IMR-90 (cell line): ENCODE measurements at regions not wholly inside any gene's neighbourhood (a gene's known extent, or its start where the extent isn't known, plus 50 kb on each side); places are given as distances from the start of the nearest gene placed in this dataset.

Experiments
- ATAC-seq: fragments of 200-7000 bp; cut with Tn5 transposase; 2 replicates; pipeline ENCODE4 v1.9.1; 2020; ENCODE audit warnings: low read depth, mild to moderate bottlenecking, moderate library complexity
- BruUV-seq: library from RNA; stranded (reverse); fragments of 400-500 nt; replicated peaks from 2 replicates; lab custom pipeline; 2021; lab: Mats Ljungman, UMichigan
- CTCF ChIA-PET: fragments of 300-600 bp; formaldehyde crosslinking; extraction: SDS; loops from one replicate; lab custom pipeline; 2021; ENCODE audit warnings: antibody characterized with exemption; lab: Yijun Ruan, JAX
- POLR2A ChIA-PET: fragments of 300-600 bp; sonication (Branson Sonifier 250); formaldehyde crosslinking; loops from one replicate; lab custom pipeline; 2022; ENCODE audit warnings: antibody characterized with exemption; ENCODE audit not compliant: unreplicated experiment; lab: Charles Lee
- DNase-seq: peaks from one replicate; pipeline ENCODE4 v3.0.0; 2013
- H2AFZ ChIP-seq: replicated peaks from 2 replicates; pipeline ENCODE3; 2013; ENCODE audit warnings: low read length, mild to moderate bottlenecking; ENCODE audit not compliant: poor library complexity
- H2AK5ac ChIP-seq: 2 replicates; pipeline ENCODE4 v1.6.1; 2013; ENCODE audit warnings: low read depth, low read length, inconsistent platforms
- H2AK9ac ChIP-seq: replicated peaks from 2 replicates; pipeline ENCODE3; 2013; ENCODE audit warnings: mild to moderate bottlenecking, low read depth, low read length, moderate library complexity; ENCODE audit not compliant: poor library complexity
- H2BK120ac ChIP-seq: 2 replicates; pipeline ENCODE4 v1.6.1; 2013; ENCODE audit warnings: low read depth, low read length, inconsistent platforms
- H2BK15ac ChIP-seq: 3 replicates; pipeline ENCODE4 v1.6.1; 2013; ENCODE audit warnings: low read depth, low read length, inconsistent platforms
- H2BK20ac ChIP-seq: 2 replicates; pipeline ENCODE4 v1.6.1; 2013; ENCODE audit warnings: low read depth, mild to moderate bottlenecking, inconsistent platforms, low read length, moderate library complexity
- H2BK5ac ChIP-seq: 2 replicates; pipeline ENCODE4 v1.6.1; 2013; ENCODE audit warnings: mild to moderate bottlenecking, low read depth, low read length, inconsistent platforms; ENCODE audit not compliant: poor library complexity, severe bottlenecking
- H3K14ac ChIP-seq: replicated peaks from 2 replicates; pipeline ENCODE4 v1.6.1; 2013; ENCODE audit warnings: low read depth, low read length, inconsistent platforms
- H3K18ac ChIP-seq: 2 replicates; pipeline ENCODE4 v1.6.1; 2013; ENCODE audit warnings: low read depth, low read length, control low read depth
- H3K23ac ChIP-seq: 2 replicates; pipeline ENCODE4 v1.6.1; 2013; ENCODE audit warnings: low read depth, low read length, inconsistent platforms
- H3K27ac ChIP-seq: 2 replicates; pipeline ENCODE4 v1.5.1; 2013; ENCODE audit warnings: mild to moderate bottlenecking, control low read depth, low read length; ENCODE audit not compliant: insufficient read depth
- H3K27me3 ChIP-seq: 2 replicates; pipeline ENCODE4 v1.6.1; 2013; ENCODE audit warnings: low read length; ENCODE audit not compliant: control insufficient read depth, insufficient read depth
- H3K36me3 ChIP-seq: 2 replicates; pipeline ENCODE4 v1.6.1; 2013; ENCODE audit warnings: low read length, mixed read lengths; ENCODE audit not compliant: control insufficient read depth, insufficient read depth
- H3K4ac ChIP-seq: 2 replicates; pipeline ENCODE4 v1.6.1; 2013; ENCODE audit warnings: low read depth, low read length, inconsistent platforms
- H3K4me1 ChIP-seq: 2 replicates; pipeline ENCODE4 v1.6.1; 2013; ENCODE audit warnings: low read length, mixed read lengths; ENCODE audit not compliant: control insufficient read depth, insufficient read depth
- H3K4me2 ChIP-seq: 2 replicates; pipeline ENCODE4 v1.6.1; 2013; ENCODE audit warnings: low read depth, mild to moderate bottlenecking, control low read depth, low read length, moderate library complexity
- H3K4me3 ChIP-seq: 2 replicates; pipeline ENCODE4 v1.5.1; 2013; ENCODE audit warnings: low read depth, mild to moderate bottlenecking, control low read depth, low read length, moderate library complexity; ENCODE audit not compliant: insufficient read depth
- H3K56ac ChIP-seq: 2 replicates; pipeline ENCODE4 v1.6.1; 2013; ENCODE audit warnings: low read length, inconsistent platforms; ENCODE audit not compliant: insufficient read depth; ENCODE audit errors: extremely low read depth
- H3K79me1 ChIP-seq, 2 experiments: 2 replicates each; pipeline ENCODE4 v1.6.1; 2013; ENCODE audit warnings: low read length in 2 of 2, inconsistent platforms in 1 of 2, low read depth in 1 of 2
- H3K9ac ChIP-seq: 2 replicates; pipeline ENCODE4 v1.6.1; 2013; ENCODE audit warnings: low read depth, low read length, control low read depth
- H3K9me1 ChIP-seq: 2 replicates; pipeline ENCODE4 v1.6.1; 2013; ENCODE audit warnings: low read length, inconsistent platforms; ENCODE audit not compliant: insufficient read depth
- H3K9me3 ChIP-seq: 2 replicates; pipeline ENCODE4 v1.6.1; 2013; ENCODE audit warnings: low read length; ENCODE audit not compliant: control insufficient read depth, insufficient read depth
- H4K20me1 ChIP-seq: 2 replicates; pipeline ENCODE4 v1.6.1; 2013; ENCODE audit warnings: low read length, inconsistent platforms; ENCODE audit not compliant: insufficient read depth
- H4K5ac ChIP-seq: 2 replicates; pipeline ENCODE4 v1.6.1; 2013; ENCODE audit warnings: mild to moderate bottlenecking, low read depth, low read length, control low read depth
- H4K8ac ChIP-seq, 2 experiments: 2 replicates each; pipeline ENCODE4 v1.6.1; 2013; ENCODE audit warnings: low read depth in 2 of 2, low read length in 2 of 2, control low read depth in 1 of 2, inconsistent platforms in 1 of 2
- H4K91ac ChIP-seq: 2 replicates; pipeline ENCODE4 v1.6.1; 2013; ENCODE audit warnings: low read depth, low read length, inconsistent platforms; ENCODE audit not compliant: insufficient read depth
- BHLHE40 ChIP-seq: fragments of 150-350 bp; IDR thresholded peaks from 2 replicates; pipeline ENCODE4 v1.6.1; 2016; ENCODE audit warnings: mild to moderate bottlenecking, low read depth, low read length
- CHD1 ChIP-seq: IDR thresholded peaks from 2 replicates; pipeline ENCODE4 v1.6.1; 2012; ENCODE audit warnings: low read depth, low read length, improper control_type of control experiment
- FOS ChIP-seq: fragments of 150-350 bp; IDR thresholded peaks from 2 replicates; pipeline ENCODE4 v1.6.1; 2016; ENCODE audit warnings: low read depth, low read length
- MAFK ChIP-seq: IDR thresholded peaks from 2 replicates; pipeline ENCODE4 v1.6.1; 2012; ENCODE audit warnings: low read depth, low read length, improper control_type of control experiment
- MAZ ChIP-seq: IDR thresholded peaks from 2 replicates; pipeline ENCODE4 v1.6.1; 2012; ENCODE audit warnings: low read depth, mild to moderate bottlenecking, low read length, improper control_type of control experiment, moderate library complexity, borderline replicate concordance
- MXI1 ChIP-seq: IDR thresholded peaks from 2 replicates; pipeline ENCODE4 v1.6.1; 2012; ENCODE audit warnings: low read depth, mild to moderate bottlenecking, low read length, moderate library complexity, borderline replicate concordance
- NFE2L2 ChIP-seq: fragments of 150-350 bp; IDR thresholded peaks from 2 replicates; pipeline ENCODE4 v1.6.1; 2016; ENCODE audit warnings: low read depth, mild to moderate bottlenecking, low read length
- POLR2A ChIP-seq: IDR thresholded peaks from 2 replicates; pipeline ENCODE4 v1.6.1; 2012; ENCODE audit warnings: mild to moderate bottlenecking, low read depth, low read length
- RAD21 ChIP-seq: IDR thresholded peaks from 2 replicates; pipeline ENCODE4 v1.6.1; 2012; ENCODE audit warnings: low read length, improper control_type of control experiment
- RCOR1 ChIP-seq: IDR thresholded peaks from 2 replicates; pipeline ENCODE4 v1.6.1; 2012; ENCODE audit warnings: mild to moderate bottlenecking, low read length, improper control_type of control experiment; ENCODE audit not compliant: insufficient replicate concordance
- SMC3 ChIP-seq: fragments of 150-350 bp; IDR thresholded peaks from 2 replicates; pipeline ENCODE4 v1.6.1; 2016; ENCODE audit warnings: low read depth, mild to moderate bottlenecking, antibody characterized with exemption, low read length, moderate library complexity
- WGBS, 2 experiments: methylation state at CpG; one replicate each; pipeline versions ENCODE4 v1.1.5 to v1.1.7; 2013; ENCODE audit warnings: missing lambda C conversion rate in 2 of 2; ENCODE audit not compliant: insufficient read length in 1 of 2; ENCODE audit errors: extremely low coverage in 2 of 2; 5-methylcytosine and 5-hydroxymethylcytosine counted together
- dilution Hi-C: fragments of 300-500 bp; cut with HindIII; formaldehyde crosslinking; loops from one replicate; pipeline ENCODE4 v1.14.3; 2018; ENCODE audit warnings: low sequenced_read_pairs; ENCODE audit not compliant: unreplicated experiment
- in situ Hi-C: fragments of 300-500 bp; cut with MboI; formaldehyde crosslinking; loops from 3 replicates; pipeline ENCODE4 v1.14.3; 2019; ENCODE audit warnings: low sequenced_read_pairs, inconsistent platforms, mixed read lengths
- intact Hi-C: fragments of 100-400 bp; cut with micrococcal nuclease; formaldehyde crosslinking; loops from 2 replicates; pipeline ENCODE4 v1.10.0; 2022
- TF ChIP-seq, protein P1 (sequence below): fragments of 150-350 bp; IDR thresholded peaks from 2 replicates; pipeline ENCODE4 v1.6.1; 2017; ENCODE audit warnings: mild to moderate bottlenecking, antibody characterized with exemption, low read length, low read depth
- TF ChIP-seq, protein P2 (sequence below): fragments of 150-350 bp; IDR thresholded peaks from 2 replicates; pipeline ENCODE4 v1.6.1; 2016; ENCODE audit warnings: low read depth, mild to moderate bottlenecking, low read length, moderate library complexity, borderline replicate concordance

DNA sequence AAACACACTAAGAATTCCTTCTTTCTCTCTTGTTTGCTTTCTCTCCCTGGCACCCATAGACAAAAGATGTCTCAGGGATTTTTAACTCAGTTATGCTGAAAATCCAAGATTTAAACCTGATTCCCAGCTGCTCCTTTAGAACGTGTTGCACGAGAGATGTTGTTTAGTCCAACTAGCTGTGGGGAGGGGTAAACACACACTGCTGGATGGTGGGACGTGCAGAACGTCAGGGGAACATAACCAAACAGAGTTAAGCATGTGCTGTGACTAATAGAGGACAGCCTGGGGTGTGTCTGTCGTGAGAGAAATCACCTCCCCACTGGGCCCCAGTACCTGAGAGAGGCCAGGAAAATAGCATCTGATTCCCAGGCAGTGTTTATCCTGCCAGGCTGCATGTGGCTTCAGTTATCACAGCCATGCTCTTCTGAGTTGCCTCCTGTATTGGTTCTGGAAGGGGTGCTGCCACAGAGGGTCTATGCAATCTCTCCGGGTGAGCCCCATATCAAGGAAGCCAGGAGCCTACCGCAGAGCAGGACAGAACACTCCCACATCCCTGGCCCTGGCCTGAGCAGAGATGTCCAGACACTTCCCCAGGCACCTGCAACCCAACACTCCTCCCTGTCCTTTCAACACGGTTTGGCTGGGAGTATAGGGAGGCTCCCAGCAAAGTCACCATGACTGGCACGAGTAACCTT, 112.7 kb upstream of the EGLN3 start:
- intact Hi-C loops: no loop called here
- Histone ChIP-seq H3K4me3 (no peak overlapping the region), H3K14ac (no peak overlapping the region), H2AK5ac (no peak overlapping the region), H3K23ac (no peak overlapping the region), H3K18ac (no peak overlapping the region), H3K4ac (no peak overlapping the region), H3K9me3 (no peaks in the 10 kb centered on the region), H2BK5ac (no peak overlapping the region), H4K8ac (no peak overlapping the region; a peak in 1 of 4 replicates), H3K56ac (no peak overlapping the region), H2BK15ac (no peak overlapping the region), H3K27ac (no peak overlapping the region), H3K9ac (no peak overlapping the region; the same call in 1 of the 2 replicates), H3K27me3 (peaks cover 7% of the 10 kb centered on the region), H4K91ac (no peak overlapping the region; the same call in 1 of the 2 replicates), H3K9me1 (0 out of 2 replicates have a peak, but pooled peaks cover 3% of the 10 kb centered on the region), H4K5ac (no peak overlapping the region; the same call in 1 of the 2 replicates), H2BK120ac (no peak overlapping the region), H3K4me2 (no peak overlapping the region), H2BK20ac (no peak overlapping the region), H3K4me1 (0 out of 2 replicates have a peak, but pooled peaks cover 4% of the 10 kb centered on the region), H3K36me3 (no peaks in the 10 kb centered on the region), H3K79me1 (no peaks in the 10 kb centered on the region), H4K20me1 (no peaks in the 10 kb centered on the region), H2AK9ac (no peak overlapping the region), H2AFZ (no peak overlapping the region)
- no CpG with 5 or more reads among the region's 9 CpGs for WGBS, 2 experiments
- TF ChIP-seq MAFK (no peak), FOS (no peak), MXI1 (no peak), MAZ (no peak), SMC3 (no peak), POLR2A (no peak), RAD21 (no peak), RCOR1 (no peak), NFE2L2 (no peak), BHLHE40 (no peak), CHD1 (no peak)
- TF ChIP-seq, protein P1, sequence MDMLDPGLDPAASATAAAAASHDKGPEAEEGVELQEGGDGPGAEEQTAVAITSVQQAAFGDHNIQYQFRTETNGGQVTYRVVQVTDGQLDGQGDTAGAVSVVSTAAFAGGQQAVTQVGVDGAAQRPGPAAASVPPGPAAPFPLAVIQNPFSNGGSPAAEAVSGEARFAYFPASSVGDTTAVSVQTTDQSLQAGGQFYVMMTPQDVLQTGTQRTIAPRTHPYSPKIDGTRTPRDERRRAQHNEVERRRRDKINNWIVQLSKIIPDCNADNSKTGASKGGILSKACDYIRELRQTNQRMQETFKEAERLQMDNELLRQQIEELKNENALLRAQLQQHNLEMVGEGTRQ: no peak
- TF ChIP-seq, protein P2, sequence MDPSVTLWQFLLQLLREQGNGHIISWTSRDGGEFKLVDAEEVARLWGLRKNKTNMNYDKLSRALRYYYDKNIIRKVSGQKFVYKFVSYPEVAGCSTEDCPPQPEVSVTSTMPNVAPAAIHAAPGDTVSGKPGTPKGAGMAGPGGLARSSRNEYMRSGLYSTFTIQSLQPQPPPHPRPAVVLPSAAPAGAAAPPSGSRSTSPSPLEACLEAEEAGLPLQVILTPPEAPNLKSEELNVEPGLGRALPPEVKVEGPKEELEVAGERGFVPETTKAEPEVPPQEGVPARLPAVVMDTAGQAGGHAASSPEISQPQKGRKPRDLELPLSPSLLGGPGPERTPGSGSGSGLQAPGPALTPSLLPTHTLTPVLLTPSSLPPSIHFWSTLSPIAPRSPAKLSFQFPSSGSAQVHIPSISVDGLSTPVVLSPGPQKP: no peak
- ChIA-PET POLR2A (no interaction called here), CTCF (no interaction called here)
- dilution Hi-C loops: no loop called here
- ATAC-seq: no peak
- no peak for DNase-seq
- no TSS peak for BruUV-seq
- in situ Hi-C loops: no loop called here
